H1 (cell line): ENCODE measurements at regions not wholly inside any gene's neighbourhood (a gene's known extent, or its start where the extent isn't known, plus 50 kb on each side); places are given as distances from the start of the nearest gene placed in this dataset.

Experiments
- CBX8 ChIP-seq: fragments of 300-800, 300-1000 bp; sonication (generic); IDR thresholded peaks from 2 replicates; pipeline ENCODE4 v1.7.1; 2016; ENCODE audit warnings: low read depth, low read length, borderline replicate concordance
- CHD7 ChIP-seq: fragments of 300-600 bp; sonication (generic); IDR thresholded peaks from 2 replicates; pipeline ENCODE4 v1.7.1; 2012; ENCODE audit warnings: low read length, moderate library complexity, mild to moderate bottlenecking, inconsistent platforms; ENCODE audit not compliant: insufficient replicate concordance
- EGR1 ChIP-seq: IDR thresholded peaks from 2 replicates; pipeline ENCODE4 v1.6.1; 2011; ENCODE audit warnings: low read depth, low read length, borderline replicate concordance
- FOSL1 ChIP-seq: IDR thresholded peaks from 2 replicates; pipeline ENCODE4 v1.6.1; 2011; ENCODE audit warnings: mild to moderate bottlenecking, low read depth, low read length, moderate library complexity; ENCODE audit not compliant: insufficient read depth
- GABPA ChIP-seq: IDR thresholded peaks from 2 replicates; pipeline ENCODE4 v1.6.1; 2011; ENCODE audit warnings: mild to moderate bottlenecking, low read length, moderate library complexity, borderline replicate concordance; ENCODE audit not compliant: insufficient read depth
- KDM1A ChIP-seq: fragments of 200-600, 300-600 bp; sonication (generic); IDR thresholded peaks from 2 replicates; pipeline ENCODE4 v1.7.1; 2016; ENCODE audit warnings: mild to moderate bottlenecking, low read length, borderline replicate concordance
- RBBP5 ChIP-seq: IDR thresholded peaks from 2 replicates; pipeline ENCODE4 v1.7.1; 2012; ENCODE audit warnings: low read depth, mild to moderate bottlenecking, inconsistent platforms, low read length, moderate library complexity, borderline replicate concordance
- TF ChIP-seq, protein P1 (sequence below): IDR thresholded peaks from 2 replicates; pipeline ENCODE4 v1.6.1; 2012; ENCODE audit warnings: inconsistent platforms

- TF ChIP-seq CHD7: no peak
- TF ChIP-seq, protein P1, sequence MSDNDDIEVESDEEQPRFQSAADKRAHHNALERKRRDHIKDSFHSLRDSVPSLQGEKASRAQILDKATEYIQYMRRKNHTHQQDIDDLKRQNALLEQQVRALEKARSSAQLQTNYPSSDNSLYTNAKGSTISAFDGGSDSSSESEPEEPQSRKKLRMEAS: no peak
- no peak for TF ChIP-seq EGR1
- no peak for TF ChIP-seq CBX8
- TF ChIP-seq FOSL1: no peak
- no peak for TF ChIP-seq KDM1A
- TF ChIP-seq GABPA: no peak
- no peak for TF ChIP-seq RBBP5
Observed at GRCh38 chr5:117425163-117425562, 850.5 kb upstream of the SEMA6A start (continued).
